HCT116 (cell line): ENCODE measurements at regions not wholly inside any gene's neighbourhood (a gene's known extent, or its start where the extent isn't known, plus 50 kb on each side); places are given as distances from the start of the nearest gene placed in this dataset.

Experiments
- ATAC-seq: fragments of 200-7000 bp; cut with Tn5 transposase; 2 replicates; pipeline ENCODE4 v1.9.1; 2020; ENCODE audit warnings: mild to moderate bottlenecking, moderate library complexity
- BruUV-seq: library from RNA; stranded (reverse); fragments of 400-500 nt; replicated peaks from 2 replicates; lab custom pipeline; 2021; lab: Mats Ljungman, UMichigan
- CTCF ChIA-PET: fragments of 300-600 bp; sonication (Branson Sonifier 250); formaldehyde crosslinking; loops from one replicate; lab custom pipeline; 2021; ENCODE audit warnings: antibody characterized with exemption; lab: Charles Lee
- POLR2A ChIA-PET: fragments of 300-600, 350-600 bp; sonication (Branson Sonifier 250); formaldehyde crosslinking; loops from one replicate; lab custom pipeline; 2021; ENCODE audit warnings: antibody characterized with exemption; lab: Charles Lee
- RAD21 ChIA-PET, 2 experiments: fragments of 300-600 bp; sonication (Branson Sonifier 250); formaldehyde crosslinking; loops; one replicate each; lab custom pipeline; 2023; ENCODE audit warnings: low total read pairs in 2 of 2; ENCODE audit not compliant: uncharacterized antibody in 2 of 2, unreplicated experiment in 2 of 2, low non-redundant PET in 1 of 2; lab: Charles Lee
- DNase-seq: peaks from one replicate; pipeline ENCODE4 v3.0.0-alpha.2; 2010; ENCODE audit warnings: low read depth, low spot score
- H2AFZ ChIP-seq: fragments of 200-600 bp; shearing (Covaris generic), sonication (generic); 2 replicates; pipeline ENCODE4 v1.6.1; 2017; ENCODE audit warnings: low read depth, mixed run types, mixed read lengths, antibody characterized with exemption, low read length; ENCODE audit not compliant: poor library complexity, severe bottlenecking
- H3K27ac ChIP-seq: 2 replicates; pipeline ENCODE4 v1.5.1; 2012; ENCODE audit warnings: low read depth, low read length
- H3K27me3 ChIP-seq: fragments of 200-600 bp; sonication (generic); 2 replicates; pipeline ENCODE4 v1.6.1; 2016; ENCODE audit warnings: mixed run types, low read length, mixed read lengths; ENCODE audit not compliant: insufficient read depth
- H3K36me3 ChIP-seq, 2 experiments: fragments of 200-500 bp in 1 of 2; fragments of 200-600 bp in 1 of 2; sonication (Bioruptor generic) in 1 of 2; sonication (generic) in 1 of 2; 2 replicates each; pipeline versions ENCODE4 v1.5.1 to v1.6.1; 2014 to 2016; ENCODE audit warnings: low read length in 2 of 2, inconsistent platforms in 1 of 2, mixed read lengths in 1 of 2, mixed run types in 1 of 2; ENCODE audit not compliant: insufficient read depth in 2 of 2, control insufficient read depth in 1 of 2
- H3K4me1 ChIP-seq, 2 experiments: fragments of 200-600 bp in 1 of 2; sonication (generic) in 1 of 2; 2 replicates each; pipeline versions ENCODE4 v1.5.1 to v1.6.1; 2012 to 2017; ENCODE audit warnings: low read length in 2 of 2, inconsistent platforms in 1 of 2, mild to moderate bottlenecking in 1 of 2, mixed read lengths in 1 of 2, mixed run types in 1 of 2, moderate library complexity in 1 of 2; ENCODE audit not compliant: insufficient read depth in 2 of 2, control insufficient read depth in 1 of 2
- H3K4me2 ChIP-seq: fragments of 200-600 bp; sonication (generic); 2 replicates; pipeline ENCODE4 v1.6.1; 2017; ENCODE audit warnings: mixed run types, low read length, mixed read lengths
- H3K4me3 ChIP-seq, 2 experiments: fragments of 200-600 bp in 1 of 2; sonication (generic) in 1 of 2; replicated peaks in 1 of 2; 2 replicates each; pipeline ENCODE4 v1.5.1; 2011 to 2016; ENCODE audit warnings: low read length in 2 of 2, control low read depth in 1 of 2, low read depth in 1 of 2, mild to moderate bottlenecking in 1 of 2, mixed read lengths in 1 of 2, mixed run types in 1 of 2
- H3K79me2 ChIP-seq: fragments of 200-600 bp; sonication (generic); 2 replicates; pipeline ENCODE4 v1.6.1; 2017; ENCODE audit warnings: mild to moderate bottlenecking, mixed run types, low read length, moderate library complexity, mixed read lengths; ENCODE audit not compliant: insufficient read depth
- H3K9ac ChIP-seq: fragments of 200-600 bp; sonication (generic); 2 replicates; pipeline ENCODE4 v1.6.1; 2016; ENCODE audit warnings: low read length, mixed read lengths
- H3K9me2 ChIP-seq: fragments of 200-600 bp; sonication (generic), shearing (Covaris generic); 2 replicates; pipeline ENCODE4 v1.6.1; 2017; ENCODE audit warnings: mixed run types, mild to moderate bottlenecking, moderate library complexity; ENCODE audit not compliant: insufficient read depth
- H3K9me3 ChIP-seq, 2 experiments: fragments of 200-500 bp in 1 of 2; fragments of 200-600 bp in 1 of 2; sonication (Bioruptor generic) in 1 of 2; sonication (generic) in 1 of 2; 2 replicates each; pipeline ENCODE4 v1.6.1; 2014 to 2017; ENCODE audit warnings: low read length in 2 of 2, mixed read lengths in 2 of 2, inconsistent platforms in 1 of 2, low read depth in 1 of 2, mild to moderate bottlenecking in 1 of 2, mixed run types in 1 of 2, moderate library complexity in 1 of 2; ENCODE audit not compliant: control insufficient read depth in 1 of 2, insufficient read depth in 1 of 2
- H4K20me1 ChIP-seq: fragments of 200-600 bp; sonication (generic), shearing (Covaris generic); 2 replicates; pipeline ENCODE4 v1.6.1; 2017; ENCODE audit warnings: mixed run types, mild to moderate bottlenecking, moderate library complexity; ENCODE audit not compliant: insufficient read depth
- CBX3 ChIP-seq: IDR thresholded peaks from 2 replicates; pipeline ENCODE4 v1.6.1; 2012; ENCODE audit warnings: low read depth
- EGR1 ChIP-seq: IDR thresholded peaks from 2 replicates; pipeline ENCODE4 v1.6.1; 2012; ENCODE audit warnings: low read depth
- ELF1 ChIP-seq: IDR thresholded peaks from 2 replicates; pipeline ENCODE4 v1.6.1; 2012; ENCODE audit warnings: low read depth, borderline replicate concordance
- EZH2 ChIP-seq: fragments of 200-600 bp; sonication (generic); IDR thresholded peaks from 2 replicates; pipeline ENCODE4 v1.6.1; 2017; ENCODE audit warnings: antibody characterized with exemption, mixed run types
- EZH2phosphoT487 ChIP-seq: fragments of 200-600 bp; IDR thresholded peaks from 2 replicates; pipeline ENCODE4 v1.6.1; 2018; ENCODE audit warnings: antibody characterized with exemption, borderline replicate concordance
- FOSL1 ChIP-seq: IDR thresholded peaks from 2 replicates; pipeline ENCODE4 v1.6.1; 2012; ENCODE audit warnings: low read depth
- JUND ChIP-seq: IDR thresholded peaks from 2 replicates; pipeline ENCODE4 v1.6.1; 2012
- POLR2A ChIP-seq: IDR thresholded peaks from 2 replicates; pipeline ENCODE4 v1.7.0; 2011; ENCODE audit warnings: borderline replicate concordance; ENCODE audit not compliant: insufficient read depth, insufficient read length; ENCODE audit errors: extremely low read depth
- POLR2AphosphoS5 ChIP-seq: IDR thresholded peaks from 2 replicates; pipeline ENCODE4 v1.6.1; 2011; ENCODE audit warnings: mild to moderate bottlenecking, low read depth, low read length, moderate library complexity
- RAD21 ChIP-seq: IDR thresholded peaks from 2 replicates; pipeline ENCODE4 v1.6.1; 2012; ENCODE audit warnings: low read depth, mild to moderate bottlenecking
- SIN3A ChIP-seq: IDR thresholded peaks from 2 replicates; pipeline ENCODE4 v1.6.1; 2012; ENCODE audit warnings: low read depth
- SP1 ChIP-seq: IDR thresholded peaks from 2 replicates; pipeline ENCODE4 v1.6.1; 2012; ENCODE audit warnings: low read depth
- SRF ChIP-seq: IDR thresholded peaks from 2 replicates; pipeline ENCODE4 v1.6.1; 2012; ENCODE audit warnings: low read depth
- YY1 ChIP-seq: IDR thresholded peaks from 2 replicates; pipeline ENCODE4 v1.6.1; 2011; ENCODE audit warnings: low read length, low read depth, moderate library complexity, mild to moderate bottlenecking; ENCODE audit not compliant: insufficient replicate concordance; ENCODE audit errors: extremely low read depth
- ZNF274 ChIP-seq: fragments of 200-500 bp; sonication (Bioruptor generic); IDR thresholded peaks from 2 replicates; pipeline ENCODE4 v1.6.1; 2014; ENCODE audit warnings: mild to moderate bottlenecking, low read depth, low read length, inconsistent platforms
- intact Hi-C: fragments of 100-400 bp; cut with micrococcal nuclease; formaldehyde crosslinking; loops from 2 replicates; pipeline ENCODE4 v1.10.0; 2022
- TF ChIP-seq, protein P1 (sequence below): IDR thresholded peaks from 2 replicates; pipeline ENCODE4 v1.6.1; 2012
- TF ChIP-seq, protein P2 (sequence below): IDR thresholded peaks from 2 replicates; pipeline ENCODE4 v1.6.1; 2012; ENCODE audit warnings: low read depth
- TF ChIP-seq, protein P3 (sequence below): IDR thresholded peaks from 2 replicates; pipeline ENCODE4 v1.6.1; 2011; ENCODE audit warnings: mild to moderate bottlenecking, low read length, moderate library complexity; ENCODE audit not compliant: insufficient replicate concordance; ENCODE audit errors: extremely low read depth
- TF ChIP-seq, protein P4 (sequence below): IDR thresholded peaks from 2 replicates; pipeline ENCODE4 v1.6.1; 2012

DNA sequence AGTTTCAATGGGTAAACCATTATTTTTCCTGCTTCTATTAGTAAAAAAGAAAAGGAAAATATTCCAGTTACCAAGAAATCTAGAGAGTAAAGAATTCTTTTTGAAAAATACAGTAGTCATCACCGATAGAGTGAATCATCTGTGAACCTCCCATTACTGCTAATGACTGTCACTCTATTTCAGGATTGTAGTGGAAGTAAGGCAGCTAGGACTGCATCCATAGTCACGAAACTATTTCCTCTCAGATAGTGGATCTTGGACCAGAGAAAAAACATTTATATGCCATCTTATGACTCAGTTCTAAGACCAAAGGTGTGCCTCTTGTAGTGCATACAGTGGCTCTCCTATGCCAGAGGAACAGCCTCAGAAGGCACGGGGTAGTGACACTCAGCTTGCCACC, 173.9 kb upstream of the PLEKHA5 start (continued):
- no peak for TF ChIP-seq SIN3A
- no peak for TF ChIP-seq FOSL1
- TF ChIP-seq RAD21, result no peak
- no peak for TF ChIP-seq YY1
- no peak for TF ChIP-seq ZNF274
- no peak for TF ChIP-seq ELF1
- no peak for TF ChIP-seq EZH2phosphoT487
- no peak for TF ChIP-seq EGR1

DNA sequence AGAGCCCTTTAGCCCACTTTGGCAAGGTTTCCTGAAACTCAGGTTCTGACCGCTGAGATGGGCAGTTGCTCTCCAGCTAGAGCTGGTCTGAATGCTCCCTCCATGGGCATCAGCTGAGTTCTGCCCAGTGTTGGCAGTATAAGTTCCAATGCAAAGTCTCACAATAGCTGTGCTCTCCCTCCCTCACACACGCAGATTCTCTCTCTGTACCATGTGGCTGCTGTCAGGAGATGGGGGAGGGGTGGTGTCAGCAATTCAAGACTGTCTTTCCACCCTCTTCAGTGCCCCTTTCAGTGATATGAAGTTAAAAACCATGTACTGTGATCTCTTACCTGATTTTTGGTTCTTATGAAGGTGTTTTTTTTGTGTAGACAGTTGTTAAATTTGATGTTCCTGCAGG, 164.3 kb upstream of the PLEKHA5 start:
- BruUV-seq, result no TSS peak
- CTCF ChIA-PET, result no interaction called here
- H3K27ac ChIP-seq, result no peak overlapping the region
- intact Hi-C loops, result no loop called here
- no peaks in the 10 kb centered on the region for H3K9me2 ChIP-seq
- H3K4me2 ChIP-seq, result no peak overlapping the region
- no peak overlapping the region for H2AFZ ChIP-seq
- TF ChIP-seq EZH2phosphoT487 (no peak), EGR1 (no peak), POLR2A (no peak), EZH2 (no peak), ZNF274 (no peak), POLR2AphosphoS5 (no peak), SRF (no peak), YY1 (no peak), SP1 (no peak), RAD21 (no peak), CBX3 (no peak), JUND (no peak)
- TF ChIP-seq, protein P1, sequence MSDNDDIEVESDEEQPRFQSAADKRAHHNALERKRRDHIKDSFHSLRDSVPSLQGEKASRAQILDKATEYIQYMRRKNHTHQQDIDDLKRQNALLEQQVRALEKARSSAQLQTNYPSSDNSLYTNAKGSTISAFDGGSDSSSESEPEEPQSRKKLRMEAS, result no peak
- TF ChIP-seq, protein P2, sequence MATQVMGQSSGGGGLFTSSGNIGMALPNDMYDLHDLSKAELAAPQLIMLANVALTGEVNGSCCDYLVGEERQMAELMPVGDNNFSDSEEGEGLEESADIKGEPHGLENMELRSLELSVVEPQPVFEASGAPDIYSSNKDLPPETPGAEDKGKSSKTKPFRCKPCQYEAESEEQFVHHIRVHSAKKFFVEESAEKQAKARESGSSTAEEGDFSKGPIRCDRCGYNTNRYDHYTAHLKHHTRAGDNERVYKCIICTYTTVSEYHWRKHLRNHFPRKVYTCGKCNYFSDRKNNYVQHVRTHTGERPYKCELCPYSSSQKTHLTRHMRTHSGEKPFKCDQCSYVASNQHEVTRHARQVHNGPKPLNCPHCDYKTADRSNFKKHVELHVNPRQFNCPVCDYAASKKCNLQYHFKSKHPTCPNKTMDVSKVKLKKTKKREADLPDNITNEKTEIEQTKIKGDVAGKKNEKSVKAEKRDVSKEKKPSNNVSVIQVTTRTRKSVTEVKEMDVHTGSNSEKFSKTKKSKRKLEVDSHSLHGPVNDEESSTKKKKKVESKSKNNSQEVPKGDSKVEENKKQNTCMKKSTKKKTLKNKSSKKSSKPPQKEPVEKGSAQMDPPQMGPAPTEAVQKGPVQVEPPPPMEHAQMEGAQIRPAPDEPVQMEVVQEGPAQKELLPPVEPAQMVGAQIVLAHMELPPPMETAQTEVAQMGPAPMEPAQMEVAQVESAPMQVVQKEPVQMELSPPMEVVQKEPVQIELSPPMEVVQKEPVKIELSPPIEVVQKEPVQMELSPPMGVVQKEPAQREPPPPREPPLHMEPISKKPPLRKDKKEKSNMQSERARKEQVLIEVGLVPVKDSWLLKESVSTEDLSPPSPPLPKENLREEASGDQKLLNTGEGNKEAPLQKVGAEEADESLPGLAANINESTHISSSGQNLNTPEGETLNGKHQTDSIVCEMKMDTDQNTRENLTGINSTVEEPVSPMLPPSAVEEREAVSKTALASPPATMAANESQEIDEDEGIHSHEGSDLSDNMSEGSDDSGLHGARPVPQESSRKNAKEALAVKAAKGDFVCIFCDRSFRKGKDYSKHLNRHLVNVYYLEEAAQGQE, result no peak
- TF ChIP-seq, protein P3, sequence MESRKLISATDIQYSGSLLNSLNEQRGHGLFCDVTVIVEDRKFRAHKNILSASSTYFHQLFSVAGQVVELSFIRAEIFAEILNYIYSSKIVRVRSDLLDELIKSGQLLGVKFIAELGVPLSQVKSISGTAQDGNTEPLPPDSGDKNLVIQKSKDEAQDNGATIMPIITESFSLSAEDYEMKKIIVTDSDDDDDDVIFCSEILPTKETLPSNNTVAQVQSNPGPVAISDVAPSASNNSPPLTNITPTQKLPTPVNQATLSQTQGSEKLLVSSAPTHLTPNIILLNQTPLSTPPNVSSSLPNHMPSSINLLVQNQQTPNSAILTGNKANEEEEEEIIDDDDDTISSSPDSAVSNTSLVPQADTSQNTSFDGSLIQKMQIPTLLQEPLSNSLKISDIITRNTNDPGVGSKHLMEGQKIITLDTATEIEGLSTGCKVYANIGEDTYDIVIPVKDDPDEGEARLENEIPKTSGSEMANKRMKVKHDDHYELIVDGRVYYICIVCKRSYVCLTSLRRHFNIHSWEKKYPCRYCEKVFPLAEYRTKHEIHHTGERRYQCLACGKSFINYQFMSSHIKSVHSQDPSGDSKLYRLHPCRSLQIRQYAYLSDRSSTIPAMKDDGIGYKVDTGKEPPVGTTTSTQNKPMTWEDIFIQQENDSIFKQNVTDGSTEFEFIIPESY, result no peak
- TF ChIP-seq, protein P4, sequence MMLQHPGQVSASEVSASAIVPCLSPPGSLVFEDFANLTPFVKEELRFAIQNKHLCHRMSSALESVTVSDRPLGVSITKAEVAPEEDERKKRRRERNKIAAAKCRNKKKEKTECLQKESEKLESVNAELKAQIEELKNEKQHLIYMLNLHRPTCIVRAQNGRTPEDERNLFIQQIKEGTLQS, result no peak
- H3K4me1 ChIP-seq, result no peaks in the 10 kb centered on the region
- no peaks in the 10 kb centered on the region for H3K36me3 ChIP-seq
- DNase-seq, result no peak
- no peaks in the 10 kb centered on the region for H3K79me2 ChIP-seq
- POLR2A ChIA-PET, result no interaction called here
- H3K9me3 ChIP-seq, result no peaks in the 10 kb centered on the region
- H4K20me1 ChIP-seq, result no peaks in the 10 kb centered on the region
- RAD21 ChIA-PET, result no interaction called here
- no peak overlapping the region for H3K9ac ChIP-seq
- no peaks in the 10 kb centered on the region for H3K27me3 ChIP-seq
- H3K4me3 ChIP-seq, result no peak overlapping the region
- ATAC-seq, result no peak
